ENCODE measurements at regions not wholly inside any gene's neighbourhood (a gene's known extent, or its start where the extent isn't known, plus 50 kb on each side); places are given as distances from the start of the nearest gene placed in this dataset.

- ATAC-seq: no peak
These were observed 1750.4 kb downstream of the PCDH9 start for GRCh38 chr13:65479692-65480091.

GRCh38 chr13:65473196-65473595 is 1756.9 kb downstream of the PCDH9 start:
- ATAC-seq: no peak

GRCh38 chr13:65472336-65472735 is 1757.8 kb downstream of the PCDH9 start:
- no peak for ATAC-seq

GRCh38 chr13:65470781-65471180 is 1759.4 kb downstream of the PCDH9 start:
- ATAC-seq: no peak

GRCh38 chr13:65468628-65469027 is 1761.5 kb downstream of the PCDH9 start:
- ATAC-seq: no peak

- ATAC-seq: no peak
These were observed 1768.5 kb downstream of the PCDH9 start for GRCh38 chr13:65461590-65461989.

- no peak for ATAC-seq
These were observed 1770.0 kb downstream of the PCDH9 start for GRCh38 chr13:65460136-65460535.

GRCh38 chr13:65456150-65456912 is 1773.8 kb downstream of the PCDH9 start:
- ATAC-seq: no peak

GRCh38 chr13:65454403-65454802 is 1775.7 kb downstream of the PCDH9 start:
- no peak for ATAC-seq

- no peak for ATAC-seq
These were observed 1776.2 kb downstream of the PCDH9 start for GRCh38 chr13:65453982-65454381.

GRCh38 chr13:65445340-65445739 is 1784.8 kb downstream of the PCDH9 start:
- ATAC-seq: no peak

GRCh38 chr13:65435590-65435989 is 1794.5 kb downstream of the PCDH9 start:
- ATAC-seq: no peak

GRCh38 chr13:65417953-65418352 is 1812.2 kb downstream of the PCDH9 start:
- no peak for ATAC-seq

GRCh38 chr13:65416784-65417183 is 1813.4 kb downstream of the PCDH9 start:
- no peak for ATAC-seq

GRCh38 chr13:65414187-65414586 is 1815.9 kb downstream of the PCDH9 start:
- no peak for ATAC-seq

- ATAC-seq: no peak
These were observed 1818.6 kb downstream of the PCDH9 start for GRCh38 chr13:65411521-65411920.

- ATAC-seq: no peak
These were observed 1819.3 kb downstream of the PCDH9 start for GRCh38 chr13:65410791-65411190.

- no peak for ATAC-seq
These were observed 1828.8 kb downstream of the PCDH9 start for GRCh38 chr13:65401315-65401714.

- ATAC-seq: no peak
These were observed 1829.4 kb downstream of the PCDH9 start for GRCh38 chr13:65400702-65401101.

GRCh38 chr13:65387743-65388347 is 1842.3 kb downstream of the PCDH9 start:
- ATAC-seq: no peak

GRCh38 chr13:65378943-65379519 is 1851.1 kb downstream of the PCDH9 start:
- ATAC-seq: no peak

- ATAC-seq: no peak
These were observed 1851.7 kb downstream of the PCDH9 start for GRCh38 chr13:65378484-65378883.

- no peak for ATAC-seq
These were observed 1861.3 kb downstream of the PCDH9 start for GRCh38 chr13:65368832-65369231.

GRCh38 chr13:65353951-65354350 is 1876.2 kb downstream of the PCDH9 start:
- no peak for ATAC-seq
